Natural killer cell (primary cell): ENCODE measurements at regions not wholly inside any gene's neighbourhood (a gene's known extent, or its start where the extent isn't known, plus 50 kb on each side); places are given as distances from the start of the nearest gene placed in this dataset.

ENCODE experiments used
- ATAC-seq, 3 donors: fragments of 150-1000 bp in 2 of 3; fragments of 200-7000 bp in 1 of 3; cut with Tn5 transposase; 1 replicate in 1 of 3; 2 replicates in 2 of 3; pipeline ENCODE4 v1.10.0; 2021; ENCODE audit warnings: mild to moderate bottlenecking in 2 of 3, moderate library complexity in 2 of 3
- DNase-seq, 2 donors: peaks; one replicate each; pipeline versions ENCODE4 v3.0.0 to v3.0.0-alpha.2; 2013 to 2021; ENCODE audit warnings: mixed read lengths in 1 of 2
- H3K27ac ChIP-seq: one replicate; pipeline ENCODE4 v1.5.1; 2013; ENCODE audit warnings: mild to moderate bottlenecking, low read length
- H3K27me3 ChIP-seq: one replicate; pipeline ENCODE4 v1.6.1; 2013; ENCODE audit warnings: low read length; ENCODE audit not compliant: control insufficient read depth, insufficient read depth
- H3K36me3 ChIP-seq: one replicate; pipeline ENCODE4 v1.6.1; 2013; ENCODE audit warnings: low read length; ENCODE audit not compliant: control insufficient read depth, insufficient read depth
- H3K4me1 ChIP-seq: one replicate; pipeline ENCODE4 v1.6.1; 2013; ENCODE audit warnings: low read length; ENCODE audit not compliant: control insufficient read depth, insufficient read depth
- H3K4me3 ChIP-seq: one replicate; pipeline ENCODE4 v1.5.1; 2013; ENCODE audit warnings: low read length
- H3K9me3 ChIP-seq: one replicate; pipeline ENCODE4 v1.6.1; 2013; ENCODE audit warnings: low read length; ENCODE audit not compliant: control insufficient read depth, insufficient read depth
- H3K27ac Mint-ChIP-seq, 2 donors: one replicate each; pipeline ENCODE4 v1.8.0; 2022; ENCODE audit warnings: mild to moderate bottlenecking in 2 of 2, mixed read lengths in 2 of 2, moderate library complexity in 1 of 2
- H3K27me3 Mint-ChIP-seq, 2 donors: one replicate each; pipeline ENCODE4 v1.8.0; 2022; ENCODE audit warnings: low read depth in 2 of 2, mixed read lengths in 2 of 2
- H3K36me3 Mint-ChIP-seq: one replicate; pipeline ENCODE4 v1.8.0; 2022; ENCODE audit warnings: mixed read lengths
- H3K4me1 Mint-ChIP-seq, 2 donors: one replicate each; pipeline ENCODE4 v1.8.0; 2022; ENCODE audit warnings: mixed read lengths in 2 of 2
- H3K4me3 Mint-ChIP-seq: one replicate; pipeline ENCODE4 v1.8.0; 2022; ENCODE audit warnings: mild to moderate bottlenecking, moderate library complexity, mixed read lengths
- H3K9me3 Mint-ChIP-seq, 2 donors: one replicate each; pipeline ENCODE4 v1.8.0; 2022; ENCODE audit warnings: mixed read lengths in 2 of 2
- CTCF ChIP-seq: fragments of 200-600 bp; IDR thresholded peaks from one replicate; pipeline ENCODE4 v1.8.0; 2022; ENCODE audit warnings: antibody characterized with exemption
- WGBS: methylation state at CpG from one replicate; pipeline ENCODE4 v1.1.7; 2013; ENCODE audit warnings: missing lambda C conversion rate; ENCODE audit not compliant: insufficient coverage; 5-methylcytosine and 5-hydroxymethylcytosine counted together
- intact Hi-C: fragments of 100-400 bp; cut with micrococcal nuclease; formaldehyde crosslinking; loops from one replicate; pipeline ENCODE4 v1.14.2; 2022

- Mint-ChIP-seq H3K27ac (no peak overlapping the region), H3K27me3 (no peaks in the 10 kb centered on the region), H3K4me1 (no peaks in the 10 kb centered on the region), H3K36me3 (no peaks in the 10 kb centered on the region), H3K4me3 (no peak overlapping the region), H3K9me3 (no peaks in the 10 kb centered on the region)
- no peaks in the 10 kb centered on the region for H3K36me3 ChIP-seq
- intact Hi-C loops: no loop called here
- no peak for DNase-seq
- no peaks in the 10 kb centered on the region for H3K9me3 ChIP-seq
- H3K27ac ChIP-seq: no peak overlapping the region
- H3K4me3 ChIP-seq: no peak overlapping the region
- WGBS: 80% methylated on average over 2 of the region's 2 CpGs
- ATAC-seq: no peak
- no peak for TF ChIP-seq CTCF
- no peaks in the 10 kb centered on the region for H3K4me1 ChIP-seq
- no peaks in the 10 kb centered on the region for H3K27me3 ChIP-seq
Measured at GRCh38 chr10:130709415-130709814, 573.2 kb downstream of the GLRX3 start.

GRCh38 chr10:130711072-130711471, 574.9 kb downstream of the GLRX3 start:
- Histone ChIP-seq H3K9me3 (no peaks in the 10 kb centered on the region), H3K4me3 (no peak overlapping the region), H3K27me3 (no peaks in the 10 kb centered on the region), H3K36me3 (no peaks in the 10 kb centered on the region), H3K4me1 (no peaks in the 10 kb centered on the region), H3K27ac (no peak overlapping the region)
- 86% methylated on average over 14 of the region's 14 CpGs for WGBS
- Mint-ChIP-seq H3K27me3 (no peaks in the 10 kb centered on the region), H3K36me3 (no peaks in the 10 kb centered on the region), H3K9me3 (no peaks in the 10 kb centered on the region), H3K4me3 (no peak overlapping the region), H3K4me1 (no peaks in the 10 kb centered on the region), H3K27ac (no peak overlapping the region)
- no peak for DNase-seq
- ATAC-seq: peak in 1 of 3 donors; percentile 26
- TF ChIP-seq CTCF: no peak
- intact Hi-C loops: no loop called here

- no peaks in the 10 kb centered on the region for H3K9me3 ChIP-seq
- H3K27ac Mint-ChIP-seq: no peak overlapping the region
- no peaks in the 10 kb centered on the region for H3K36me3 Mint-ChIP-seq
- H3K4me1 ChIP-seq: no peaks in the 10 kb centered on the region
- no peak for ATAC-seq
- H3K36me3 ChIP-seq: no peaks in the 10 kb centered on the region
- H3K9me3 Mint-ChIP-seq: no peaks in the 10 kb centered on the region
- no peak for DNase-seq
- TF ChIP-seq CTCF: no peak
- H3K4me3 ChIP-seq: no peak overlapping the region
- WGBS: 58% methylated on average over 4 of the region's 4 CpGs
- peaks cover 0 to 5% of the 10 kb centered on the region in 2 donors for H3K27me3 Mint-ChIP-seq
- no peaks in the 10 kb centered on the region for H3K4me1 Mint-ChIP-seq
- no peaks in the 10 kb centered on the region for H3K27me3 ChIP-seq
- no peak overlapping the region for H3K4me3 Mint-ChIP-seq
- intact Hi-C loops: no loop called here
- no peak overlapping the region for H3K27ac ChIP-seq
Measured at GRCh38 chr10:130713135-130713534, 576.9 kb downstream of the GLRX3 start.

- Mint-ChIP-seq H3K27ac (no peak overlapping the region), H3K27me3 (peaks cover 0 to 5% of the 10 kb centered on the region in 2 donors), H3K9me3 (no peaks in the 10 kb centered on the region), H3K4me1 (no peaks in the 10 kb centered on the region), H3K4me3 (no peak overlapping the region), H3K36me3 (no peaks in the 10 kb centered on the region)
- no peak overlapping the region for H3K27ac ChIP-seq
- intact Hi-C loops: no loop called here
- TF ChIP-seq CTCF: no peak
- 87% methylated on average over 8 of the region's 8 CpGs for WGBS
- no peak overlapping the region for H3K4me3 ChIP-seq
- ATAC-seq (no peak), DNase-seq (no peak)
- H3K36me3 ChIP-seq: no peaks in the 10 kb centered on the region
- H3K9me3 ChIP-seq: no peaks in the 10 kb centered on the region
- no peaks in the 10 kb centered on the region for H3K4me1 ChIP-seq
- no peaks in the 10 kb centered on the region for H3K27me3 ChIP-seq
Measured at GRCh38 chr10:130713731-130714130, 577.5 kb downstream of the GLRX3 start.
